Neuronal stem cell (in vitro differentiated cells): ENCODE measurements at regions not wholly inside any gene's neighbourhood (a gene's known extent, or its start where the extent isn't known, plus 50 kb on each side); places are given as distances from the start of the nearest gene placed in this dataset.

ENCODE experiments used
- DNase-seq: peaks from one replicate; pipeline ENCODE4 v3.0.0-alpha.2; 2013; ENCODE audit warnings: low spot score
- H2AFZ ChIP-seq: one replicate; pipeline ENCODE4 v1.6.1; 2013; ENCODE audit warnings: mild to moderate bottlenecking, low read length, inconsistent platforms
- H2AK5ac ChIP-seq: 2 replicates; pipeline ENCODE4 v1.6.1; 2013; ENCODE audit warnings: low read depth, mild to moderate bottlenecking, inconsistent platforms, low read length, moderate library complexity, mixed read lengths
- H2BK120ac ChIP-seq: 2 replicates; pipeline ENCODE4 v1.6.1; 2013; ENCODE audit warnings: low read depth, mild to moderate bottlenecking, inconsistent platforms, low read length, moderate library complexity, mixed read lengths
- H2BK12ac ChIP-seq: one replicate; pipeline ENCODE4 v1.6.1; 2013; ENCODE audit warnings: low read length, inconsistent platforms
- H2BK15ac ChIP-seq: 2 replicates; pipeline ENCODE4 v1.6.1; 2013; ENCODE audit warnings: mild to moderate bottlenecking, low read length, inconsistent platforms, mixed read lengths
- H2BK5ac ChIP-seq: one replicate; pipeline ENCODE4 v1.6.1; 2013; ENCODE audit warnings: inconsistent platforms, mild to moderate bottlenecking, low read length, moderate library complexity
- H3K14ac ChIP-seq: one replicate; pipeline ENCODE4 v1.6.1; 2013; ENCODE audit warnings: low read length, inconsistent platforms
- H3K18ac ChIP-seq: 2 replicates; pipeline ENCODE4 v1.6.1; 2013; ENCODE audit warnings: low read length, inconsistent platforms
- H3K23ac ChIP-seq: 2 replicates; pipeline ENCODE4 v1.6.1; 2013; ENCODE audit warnings: low read depth, mild to moderate bottlenecking, mixed read lengths, low read length, inconsistent platforms; ENCODE audit not compliant: poor library complexity
- H3K27ac ChIP-seq: replicated peaks from 3 replicates; pipeline ENCODE4 v1.5.1; 2013; ENCODE audit warnings: low read length, inconsistent platforms
- H3K27me3 ChIP-seq, 3 experiments: 2 replicates each; pipeline ENCODE4 v1.6.1; 2013; ENCODE audit warnings: low read length in 3 of 3, mild to moderate bottlenecking in 2 of 3, inconsistent platforms in 1 of 3, low read depth in 1 of 3, mixed read lengths in 1 of 3, moderate library complexity in 1 of 3; ENCODE audit not compliant: control insufficient read depth in 3 of 3, insufficient read depth in 3 of 3
- H3K36me3 ChIP-seq, 2 donors: replicated peaks in 1 of 2; 2 replicates each; pipeline ENCODE4 v1.6.1; 2013; ENCODE audit warnings: low read length in 2 of 2; ENCODE audit not compliant: control insufficient read depth in 2 of 2, insufficient read depth in 2 of 2
- H3K4ac ChIP-seq: 2 replicates; pipeline ENCODE4 v1.6.1; 2013; ENCODE audit warnings: inconsistent platforms, mild to moderate bottlenecking, low read length, moderate library complexity
- H3K4me1 ChIP-seq, 2 donors: 1 replicate in 1 of 2; 2 replicates in 1 of 2; pipeline ENCODE4 v1.6.1; 2013; ENCODE audit warnings: low read length in 2 of 2, low read depth in 1 of 2; ENCODE audit not compliant: control insufficient read depth in 2 of 2, insufficient read depth in 1 of 2
- H3K4me2 ChIP-seq: one replicate; pipeline ENCODE4 v1.6.1; 2013; ENCODE audit warnings: mild to moderate bottlenecking, low read length, inconsistent platforms; ENCODE audit not compliant: insufficient read depth, poor library complexity, severe bottlenecking
- H3K4me3 ChIP-seq, 2 donors: 2 replicates each; pipeline ENCODE4 v1.5.1; 2013; ENCODE audit warnings: low read length in 2 of 2, mild to moderate bottlenecking in 2 of 2, inconsistent platforms in 1 of 2, moderate library complexity in 1 of 2
- H3K79me1 ChIP-seq: one replicate; pipeline ENCODE4 v1.6.1; 2013; ENCODE audit warnings: low read depth, mild to moderate bottlenecking, inconsistent platforms, low read length, moderate library complexity
- H3K9ac ChIP-seq: one replicate; pipeline ENCODE4 v1.6.1; 2013; ENCODE audit warnings: mild to moderate bottlenecking, low read depth, low read length, inconsistent platforms; ENCODE audit not compliant: poor library complexity
- H3K9me3 ChIP-seq, 2 donors: replicated peaks in 1 of 2; 2 replicates each; pipeline versions ENCODE3 to v1.6.1; 2013; ENCODE audit warnings: low read length in 2 of 2, mild to moderate bottlenecking in 2 of 2, inconsistent platforms in 1 of 2, low read depth in 1 of 2, mixed read lengths in 1 of 2, moderate library complexity in 1 of 2; ENCODE audit not compliant: control insufficient read depth in 2 of 2, insufficient read depth in 1 of 2
- H4K8ac ChIP-seq: one replicate; pipeline ENCODE4 v1.6.1; 2013; ENCODE audit warnings: low read depth, mild to moderate bottlenecking, inconsistent platforms, low read length, moderate library complexity
- H4K91ac ChIP-seq: one replicate; pipeline ENCODE4 v1.6.1; 2013; ENCODE audit warnings: low read length, low read depth, mild to moderate bottlenecking, inconsistent platforms; ENCODE audit not compliant: poor library complexity
- WGBS, 2 donors: extraction: QIAGEN DNeasy Blood & Tissue Kit; methylation state at CpG; one replicate each; pipeline ENCODE4 v1.1.7; 2013; ENCODE audit warnings: missing lambda C conversion rate in 2 of 2, mixed read lengths in 1 of 2; ENCODE audit not compliant: insufficient read length in 2 of 2, insufficient replicate concordance in 1 of 2; ENCODE audit errors: extremely low coverage in 2 of 2; 5-methylcytosine and 5-hydroxymethylcytosine counted together

- Histone ChIP-seq H3K36me3 (no peaks in the 10 kb centered on the region), H2BK15ac (no peak overlapping the region), H3K4me1 (no peaks in the 10 kb centered on the region), H3K9ac (no peak overlapping the region), H3K4me3 (no peak overlapping the region), H4K8ac (no peak overlapping the region), H2AK5ac (no peak overlapping the region), H4K91ac (no peak overlapping the region), H3K79me1 (no peaks in the 10 kb centered on the region), H3K27me3 (peaks cover 0 to 5% (median 0%) of the 10 kb centered on the region in 3 experiments), H3K18ac (no peak overlapping the region), H2AFZ (no peak overlapping the region), H2BK12ac (no peak overlapping the region), H3K9me3 (peaks cover 0 to 4% of the 10 kb centered on the region in 2 donors), H3K4ac (no peak overlapping the region), H3K14ac (no peak overlapping the region), H3K27ac (no peak overlapping the region), H3K23ac (no peak overlapping the region), H2BK120ac (no peak overlapping the region), H2BK5ac (no peak overlapping the region), H3K4me2 (no peak overlapping the region)
- DNase-seq: no peak
- WGBS, 2 donors: no CpG with 5 or more reads among the region's 13 CpGs
Measured at GRCh38 chr2:15838481-15839090, 101.8 kb upstream of the MYCN start.

GRCh38 chr2:15839426-15840124, 100.8 kb upstream of the MYCN start:
- no peak overlapping the region for H3K27ac ChIP-seq
- H3K18ac ChIP-seq: no peak overlapping the region
- no peak overlapping the region for H2AFZ ChIP-seq
- no peaks in the 10 kb centered on the region for H3K79me1 ChIP-seq
- no peaks in the 10 kb centered on the region for H3K4me1 ChIP-seq
- H2AK5ac ChIP-seq: no peak overlapping the region
- no peak overlapping the region for H4K91ac ChIP-seq
- no peak overlapping the region for H4K8ac ChIP-seq
- no peak overlapping the region for H2BK12ac ChIP-seq
- H3K9ac ChIP-seq: no peak overlapping the region
- DNase-seq: no peak
- H3K9me3 ChIP-seq: peaks cover 0 to 4% of the 10 kb centered on the region in 2 donors
- WGBS, 2 donors: no CpG with 5 or more reads among the region's 9 CpGs
- H2BK5ac ChIP-seq: no peak overlapping the region
- no peaks in the 10 kb centered on the region for H3K36me3 ChIP-seq
- H3K23ac ChIP-seq: no peak overlapping the region
- H3K14ac ChIP-seq: no peak overlapping the region
- H2BK15ac ChIP-seq: no peak overlapping the region
- H3K4ac ChIP-seq: no peak overlapping the region
- H3K27me3 ChIP-seq: peaks cover 0 to 5% (median 0%) of the 10 kb centered on the region in 3 experiments
- H2BK120ac ChIP-seq: no peak overlapping the region
- H3K4me3 ChIP-seq: no peak overlapping the region
- no peak overlapping the region for H3K4me2 ChIP-seq

GRCh38 chr2:15840148-15840547, 100.2 kb upstream of the MYCN start:
- Histone ChIP-seq H2BK120ac (no peak overlapping the region), H2BK5ac (no peak overlapping the region), H4K8ac (no peak overlapping the region), H2BK12ac (no peak overlapping the region), H3K4me3 (no peak overlapping the region), H3K4me2 (no peak overlapping the region), H2BK15ac (no peak overlapping the region), H3K23ac (no peak overlapping the region), H3K4me1 (no peaks in the 10 kb centered on the region), H3K27me3 (peaks cover 0 to 5% (median 0%) of the 10 kb centered on the region in 3 experiments), H3K36me3 (no peaks in the 10 kb centered on the region), H3K14ac (no peak overlapping the region), H3K18ac (no peak overlapping the region), H3K4ac (no peak overlapping the region), H3K9ac (no peak overlapping the region), H2AK5ac (no peak overlapping the region), H2AFZ (no peak overlapping the region), H3K79me1 (no peaks in the 10 kb centered on the region), H3K9me3 (peaks cover 0 to 4% of the 10 kb centered on the region in 2 donors), H4K91ac (no peak overlapping the region), H3K27ac (no peak overlapping the region)
- no peak for DNase-seq
- no CpG with 5 or more reads among the region's 3 CpGs for WGBS, 2 donors

GRCh38 chr2:15840969-15841368, 99.4 kb upstream of the MYCN start:
- Histone ChIP-seq H3K4me3 (no peak overlapping the region), H2AK5ac (no peak overlapping the region), H3K4ac (no peak overlapping the region), H3K27ac (no peak overlapping the region), H3K79me1 (no peaks in the 10 kb centered on the region), H3K4me1 (no peaks in the 10 kb centered on the region), H2BK12ac (no peak overlapping the region), H3K27me3 (peaks cover 0 to 5% (median 0%) of the 10 kb centered on the region in 3 experiments), H3K36me3 (no peaks in the 10 kb centered on the region), H2BK120ac (no peak overlapping the region), H2AFZ (no peak overlapping the region), H3K4me2 (no peak overlapping the region), H2BK5ac (no peak overlapping the region), H3K23ac (no peak overlapping the region), H3K9me3 (peaks cover 0 to 4% of the 10 kb centered on the region in 2 donors), H3K9ac (no peak overlapping the region), H4K8ac (no peak overlapping the region), H3K18ac (peak overlapping the region; percentile 62), H2BK15ac (no peak overlapping the region), H3K14ac (no peak overlapping the region), H4K91ac (no peak overlapping the region)
- DNase-seq: no peak
- no CpG with 5 or more reads among the region's 8 CpGs for WGBS, 2 donors
